ENCODE measurements at regions not wholly inside any gene's neighbourhood (a gene's known extent, or its start where the extent isn't known, plus 50 kb on each side); places are given as distances from the start of the nearest gene placed in this dataset.

DNA sequence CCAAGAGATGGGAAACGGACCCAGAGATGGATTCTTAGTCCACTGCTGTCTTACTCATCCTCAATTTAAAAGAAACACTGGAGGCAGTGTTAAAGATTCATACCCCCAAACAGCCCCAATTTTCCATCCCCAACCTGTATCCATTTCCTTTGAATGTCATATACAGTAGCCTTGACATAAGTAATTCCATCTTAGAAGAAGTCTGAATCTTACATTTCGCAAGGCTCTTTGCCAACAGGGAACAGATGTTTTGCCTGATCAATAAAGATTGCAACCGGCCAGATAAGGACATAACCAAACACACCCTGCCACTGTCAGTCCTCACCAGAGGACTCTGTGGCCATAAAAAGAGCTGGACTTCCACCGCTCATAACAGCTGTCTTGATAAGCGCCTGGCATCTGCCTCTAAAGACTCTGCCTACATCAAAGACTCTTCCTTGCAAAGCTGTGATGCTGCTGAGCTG lies 59.0 kb upstream of the MED9 start (continued):
- TF ChIP-seq AFF1 (IDR thresholded peaks at IDR 0.05; ENCODE audit: low read depth in 1 of 2, partially characterized antibody in 2 of 2) (no peak), RBM17 (IDR thresholded peaks at IDR 0.05; ENCODE audit: borderline replicate concordance, low read depth, low read length) (no peak), POLR2A (conservative IDR thresholded peaks at IDR 0.05) (no peak), SRSF9 (IDR thresholded peaks at IDR 0.05; ENCODE audit: borderline replicate concordance, low read depth, low read length) (no peak), TEAD4 (IDR thresholded peaks at IDR 0.05; ENCODE audit: low read length) (peak; percentile 87), TEAD4 (CRISPR knock-in tag; IDR thresholded peaks at IDR 0.05; ENCODE audit: borderline replicate concordance) (no peak), ZNF217 (CRISPR knock-in tag; IDR thresholded peaks at IDR 0.05) (no peak), HDAC3 (IDR thresholded peaks at IDR 0.05; ENCODE audit: borderline replicate concordance, partially characterized antibody) (no peak), GABPA (tag; conservative IDR thresholded peaks at IDR 0.05; ENCODE audit: low read depth) (no peak), FOS (IDR thresholded peaks at IDR 0.05; ENCODE audit: extremely low read depth, insufficient read length) (no peak), ATF1 (CRISPR knock-in tag; IDR thresholded peaks at IDR 0.05) (no peak), ATF1 (tag; IDR thresholded peaks at IDR 0.05) (peak; percentile 43; the same call in 1 of the 2 replicates), ZNF24 (IDR thresholded peaks at IDR 0.05) (no peak), TOE1 (IDR thresholded peaks at IDR 0.05; ENCODE audit: borderline replicate concordance) (no peak), TOE1 (CRISPR knock-in tag; IDR thresholded peaks at IDR 0.05; ENCODE audit: borderline replicate concordance, low read depth) (no peak)
- TF ChIP-seq, protein P1, sequence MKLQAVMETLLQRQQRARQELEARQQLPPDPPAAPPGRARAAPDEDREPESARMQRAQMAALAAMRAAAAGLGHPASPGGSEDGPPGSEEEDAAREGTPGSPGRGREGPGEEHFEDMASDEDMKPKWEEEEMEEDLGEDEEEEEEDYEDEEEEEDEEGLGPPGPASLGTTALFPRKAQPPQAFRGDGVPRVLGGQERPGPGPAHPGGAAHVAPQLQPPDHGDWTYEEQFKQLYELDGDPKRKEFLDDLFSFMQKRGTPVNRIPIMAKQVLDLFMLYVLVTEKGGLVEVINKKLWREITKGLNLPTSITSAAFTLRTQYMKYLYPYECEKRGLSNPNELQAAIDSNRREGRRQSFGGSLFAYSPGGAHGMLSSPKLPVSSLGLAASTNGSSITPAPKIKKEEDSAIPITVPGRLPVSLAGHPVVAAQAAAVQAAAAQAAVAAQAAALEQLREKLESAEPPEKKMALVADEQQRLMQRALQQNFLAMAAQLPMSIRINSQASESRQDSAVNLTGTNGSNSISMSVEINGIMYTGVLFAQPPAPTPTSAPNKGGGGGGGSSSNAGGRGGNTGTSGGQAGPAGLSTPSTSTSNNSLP (IDR thresholded peaks at IDR 0.05; ENCODE audit: borderline replicate concordance, low read depth, low read length), result no peak
